GM21529 (cell line): ENCODE measurements at regions not wholly inside any gene's neighbourhood (a gene's known extent, or its start where the extent isn't known, plus 50 kb on each side); places are given as distances from the start of the nearest gene placed in this dataset.
"Not testable (repeated sequence)": the region's sequence is repeated elsewhere in the genome, so short reads cannot be mapped to it uniquely, and the experiment has no call there.

Source experiments
- ATAC-seq: cut with Tn5 transposase; IDR thresholded peaks from one replicate; pipeline ENCODE4 v1.9.1; 2021; ENCODE audit not compliant: unreplicated experiment

DNA sequence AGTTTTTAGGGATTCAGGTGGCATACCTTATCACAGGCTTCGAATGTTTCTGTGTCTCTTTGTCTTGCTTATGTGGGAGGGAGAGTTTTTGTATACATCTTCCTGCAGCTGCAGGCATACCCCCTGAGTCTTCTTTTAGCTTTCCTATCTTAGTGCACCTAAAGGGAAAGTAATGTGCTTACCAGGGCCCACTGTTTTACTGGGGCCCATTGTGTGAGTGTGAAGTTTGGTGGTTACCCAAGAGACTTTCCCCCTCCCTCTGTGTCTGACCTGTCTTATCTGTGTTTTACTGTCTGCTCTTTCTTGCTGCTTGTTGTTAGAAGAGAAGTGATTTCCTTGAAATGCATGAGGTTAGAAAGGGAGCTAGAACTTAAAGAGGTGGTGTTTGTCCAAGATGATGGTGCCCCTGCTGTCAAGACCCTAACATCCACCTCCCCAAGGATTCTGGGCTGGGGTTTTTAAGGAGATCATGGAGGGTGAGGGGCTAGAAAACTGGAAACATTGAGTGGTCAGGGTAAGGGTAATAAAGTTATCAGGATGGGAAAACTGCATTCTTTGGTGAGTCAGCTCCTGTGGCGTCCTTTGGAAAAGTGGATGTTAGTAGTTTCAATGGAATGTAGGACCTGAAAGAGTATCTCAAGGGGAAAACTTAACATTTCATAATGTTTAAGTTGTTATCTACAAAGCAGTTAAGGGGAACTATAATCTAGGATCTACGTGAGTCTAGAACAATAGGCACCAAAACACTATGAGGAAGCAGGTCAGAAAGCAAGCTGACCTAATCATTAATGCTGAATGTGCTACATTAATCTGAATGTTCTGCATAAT, 583.5 kb upstream of the TUSC1 start:
- no peak for ATAC-seq

DNA sequence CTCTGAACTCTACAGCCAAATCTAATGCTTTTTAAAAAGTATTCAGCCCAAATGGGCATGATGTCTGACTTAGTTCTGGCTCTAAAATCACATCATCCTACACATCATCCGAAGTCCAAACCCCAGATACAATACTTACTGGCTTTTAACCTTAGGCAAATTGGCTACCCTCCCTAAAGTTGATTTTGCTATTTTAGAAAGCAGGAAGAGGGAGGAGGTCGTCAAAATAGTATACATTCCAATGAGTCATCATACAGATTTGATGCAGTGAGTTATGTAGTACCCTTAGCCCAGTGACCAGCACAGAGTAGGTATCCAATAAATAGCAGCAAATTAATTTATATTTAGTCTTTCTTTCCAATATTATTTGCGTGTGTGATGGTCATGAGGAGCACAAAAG, 582.0 kb upstream of the TUSC1 start:
- no peak for ATAC-seq

DNA sequence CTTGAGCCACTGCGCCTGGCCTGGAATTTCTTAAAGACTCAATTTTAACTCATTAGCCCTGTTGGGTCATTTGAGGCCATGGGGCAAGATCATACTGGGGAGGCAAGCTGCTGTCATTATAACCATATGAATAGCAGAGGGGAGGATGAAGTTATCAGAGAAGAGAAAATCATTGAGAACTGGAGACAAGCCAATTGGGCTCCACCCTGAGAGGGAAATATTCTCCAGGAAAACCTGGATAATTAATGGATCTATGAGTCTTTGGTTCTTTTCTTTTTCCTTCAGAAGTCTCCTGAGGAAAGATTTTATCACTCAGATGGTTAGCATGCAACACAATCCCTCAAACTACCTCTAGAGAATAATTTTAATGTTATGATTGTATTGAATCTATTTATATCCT, 569.6 kb upstream of the TUSC1 start:
- ATAC-seq = no peak

DNA sequence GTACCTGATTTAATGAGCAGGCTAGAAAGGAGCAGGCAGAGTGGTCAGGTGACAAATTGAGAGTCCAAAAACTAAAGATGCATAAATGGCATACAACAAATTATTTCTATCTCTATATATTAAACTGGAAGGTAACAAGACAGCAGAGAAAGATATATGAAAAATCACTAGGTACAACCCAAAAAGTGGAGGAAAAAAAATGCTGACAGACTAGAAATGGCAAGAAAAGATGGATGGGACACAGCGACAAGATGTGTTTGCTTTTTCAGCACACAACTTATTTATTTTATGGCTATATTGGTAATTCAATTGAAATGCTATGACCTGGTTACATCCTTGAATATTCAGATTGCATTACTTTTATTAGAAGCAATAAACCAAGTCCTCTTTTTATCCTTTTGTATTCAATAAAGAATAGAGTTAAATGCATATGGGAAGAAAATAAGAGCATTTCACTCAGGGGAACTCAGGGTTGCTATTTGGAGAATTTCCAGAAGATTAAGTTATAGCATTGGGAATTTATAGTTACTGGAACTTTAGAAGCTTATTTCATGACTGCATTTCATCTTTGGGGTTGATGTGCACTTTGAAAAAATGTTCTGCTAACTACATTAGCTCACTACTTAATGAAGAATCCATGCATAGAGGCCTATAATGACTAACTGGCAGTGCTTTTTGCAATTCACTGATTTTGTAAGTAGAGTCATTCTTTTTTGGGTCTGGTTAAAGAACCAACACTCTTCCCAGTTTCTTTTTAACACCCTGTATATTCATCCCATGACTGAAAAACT, 566.6 kb upstream of the TUSC1 start:
- ATAC-seq = no peak

DNA sequence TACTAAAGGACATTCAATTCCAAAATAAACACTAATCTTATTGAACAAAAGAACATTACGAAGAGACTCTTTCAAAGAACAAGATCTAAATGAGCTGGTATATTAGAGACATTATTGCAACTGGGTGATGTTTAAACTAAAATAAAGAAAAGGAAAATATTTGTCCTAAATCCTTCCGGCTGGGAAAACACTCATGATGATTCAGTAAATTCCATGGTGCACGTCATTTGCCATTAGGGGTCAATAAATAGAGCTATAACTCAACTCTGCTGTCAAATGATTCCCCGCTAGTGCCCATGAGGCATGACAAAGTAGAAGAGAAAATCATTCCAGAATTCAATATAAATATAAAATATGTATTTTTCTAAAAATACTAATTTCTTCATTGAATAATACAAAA, 565.5 kb upstream of the TUSC1 start:
- no peak for ATAC-seq

DNA sequence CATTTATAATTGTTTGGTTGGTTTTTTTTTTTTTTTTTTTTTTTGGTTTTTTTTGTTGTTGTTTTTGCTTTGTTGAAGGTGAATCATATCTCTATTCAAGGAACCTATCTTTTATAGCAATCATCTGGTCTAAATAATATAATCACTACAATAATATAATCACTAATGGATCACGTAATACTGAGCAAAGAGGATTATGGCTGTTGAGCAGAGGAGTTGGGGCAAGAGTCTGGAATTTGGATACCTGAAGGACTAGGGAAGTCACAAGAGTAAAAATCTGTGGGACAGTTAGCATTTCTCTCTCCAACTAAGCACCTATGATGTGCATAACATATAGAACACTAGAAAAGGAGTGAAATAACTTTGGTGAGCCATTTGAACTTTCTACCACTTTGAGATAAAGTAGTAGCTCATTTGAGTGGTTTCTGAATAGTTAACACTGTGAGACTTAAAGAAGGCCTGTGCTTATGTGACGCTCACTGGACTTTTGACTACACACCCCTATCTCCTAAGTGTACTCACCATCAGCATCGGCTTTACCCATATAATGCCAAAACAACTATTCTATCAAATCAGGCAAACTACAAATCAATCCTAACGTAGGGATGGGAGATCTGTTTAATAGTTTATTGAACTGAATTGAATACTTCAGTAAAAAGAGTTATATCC, 564.9 kb upstream of the TUSC1 start:
- ATAC-seq = no peak

DNA sequence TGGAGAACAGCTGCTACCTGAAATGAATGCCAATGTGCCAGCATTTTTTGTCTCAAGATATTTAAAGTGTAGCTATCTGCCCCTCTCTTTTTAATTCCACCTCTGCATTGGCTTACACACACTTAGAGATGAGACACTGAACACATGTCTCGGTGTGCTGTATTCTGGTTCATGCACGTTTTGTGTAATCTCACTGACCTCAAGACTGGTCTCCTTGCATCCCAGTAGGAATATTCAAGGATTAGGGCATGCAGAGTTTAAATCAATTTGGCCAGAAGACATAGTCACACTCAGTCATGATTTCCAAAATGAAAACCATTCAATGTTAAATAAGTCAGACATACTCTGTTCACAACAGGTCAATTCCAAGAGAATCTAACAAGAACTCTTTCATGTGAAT, 561.8 kb upstream of the TUSC1 start:
- ATAC-seq = no peak

DNA sequence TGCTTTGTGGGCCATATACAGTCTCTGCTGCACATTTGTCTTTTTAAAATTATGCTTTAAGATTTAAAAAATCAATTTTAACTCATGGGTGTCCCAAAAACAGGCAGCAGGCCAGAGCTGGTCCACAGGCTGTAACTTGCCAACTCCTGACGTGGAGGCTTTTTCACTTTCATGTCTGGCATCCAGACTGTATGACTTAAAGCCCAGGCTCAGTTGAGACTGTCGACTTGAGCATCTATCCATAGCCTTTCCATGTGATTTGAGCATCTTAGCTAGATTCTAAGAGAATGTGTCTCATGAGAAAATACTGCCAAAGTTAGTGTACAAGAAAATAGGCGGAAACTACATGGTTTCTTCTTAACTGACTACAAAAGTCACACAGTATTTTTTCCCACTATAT, 559.0 kb upstream of the TUSC1 start:
- no peak for ATAC-seq

DNA sequence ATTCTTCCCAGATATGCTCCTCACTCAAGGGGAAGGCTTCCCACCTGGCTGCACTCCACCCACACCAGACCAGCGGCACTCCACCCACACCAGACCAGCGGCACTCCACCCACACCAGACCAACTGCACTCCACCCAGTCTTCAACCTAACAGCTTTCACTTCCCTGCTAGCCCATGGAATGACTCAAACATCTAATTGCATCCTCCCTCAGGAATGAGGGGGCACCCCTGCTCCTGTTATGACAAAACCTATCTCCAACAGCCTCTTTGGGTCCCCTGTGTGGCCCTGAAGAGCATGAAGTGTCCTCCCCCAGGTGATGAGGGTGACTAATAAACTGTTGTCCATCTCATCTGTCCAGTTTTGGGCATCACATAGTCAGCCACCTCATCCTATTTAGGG, 556.6 kb upstream of the TUSC1 start:
- no peak for ATAC-seq

DNA sequence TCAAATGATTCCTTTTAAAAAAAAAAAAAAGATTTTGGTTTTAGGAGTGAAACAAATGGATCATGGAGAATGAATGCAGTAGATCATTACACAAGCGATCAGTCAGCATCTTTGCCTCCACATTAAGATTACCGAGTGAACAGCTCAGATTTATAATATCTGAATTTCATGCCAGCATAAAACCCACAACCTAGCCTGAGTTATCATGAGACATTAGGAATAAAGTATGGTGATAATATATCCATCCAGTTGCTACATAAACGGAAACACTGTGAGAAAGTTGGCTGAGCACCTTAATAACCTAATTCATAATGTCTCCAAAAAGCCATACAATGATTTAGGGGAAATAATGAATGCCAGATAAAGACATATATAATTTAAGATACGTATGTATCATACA, 553.1 kb upstream of the TUSC1 start:
- no peak for ATAC-seq

DNA sequence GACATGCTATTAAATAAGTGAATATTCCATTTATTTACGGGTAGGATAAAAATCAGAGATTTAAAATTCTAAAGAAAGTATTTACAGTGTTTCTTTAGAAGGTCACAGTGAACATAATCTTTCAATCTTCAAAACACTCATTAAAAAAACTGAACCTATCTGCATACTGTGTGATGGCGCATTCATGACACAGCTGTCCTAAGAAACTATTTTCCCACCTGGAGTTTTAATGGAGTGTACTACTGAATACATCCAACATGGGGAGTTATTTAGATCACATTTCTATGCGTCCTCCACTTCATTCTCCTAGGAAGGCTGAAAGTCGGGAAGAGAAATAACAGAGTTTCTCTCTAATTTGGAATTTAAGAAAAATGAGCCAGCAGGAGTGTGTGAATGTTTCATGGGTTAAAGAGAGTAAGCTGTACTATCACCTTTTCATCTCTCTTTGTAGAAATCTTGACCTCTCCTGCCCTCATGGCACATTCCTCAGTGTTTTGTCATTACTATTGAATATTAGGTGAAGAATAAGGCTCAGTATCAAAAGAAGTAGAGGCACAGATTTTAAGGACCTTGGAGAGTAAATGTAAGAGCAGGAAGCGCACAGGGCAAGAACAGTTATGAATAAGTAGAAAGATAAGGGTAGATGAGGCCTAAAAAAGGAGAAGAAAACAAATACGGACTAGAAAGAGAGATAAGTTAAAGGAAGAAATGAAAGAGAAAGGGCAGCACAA, 551.2 kb upstream of the TUSC1 start:
- ATAC-seq = no peak

DNA sequence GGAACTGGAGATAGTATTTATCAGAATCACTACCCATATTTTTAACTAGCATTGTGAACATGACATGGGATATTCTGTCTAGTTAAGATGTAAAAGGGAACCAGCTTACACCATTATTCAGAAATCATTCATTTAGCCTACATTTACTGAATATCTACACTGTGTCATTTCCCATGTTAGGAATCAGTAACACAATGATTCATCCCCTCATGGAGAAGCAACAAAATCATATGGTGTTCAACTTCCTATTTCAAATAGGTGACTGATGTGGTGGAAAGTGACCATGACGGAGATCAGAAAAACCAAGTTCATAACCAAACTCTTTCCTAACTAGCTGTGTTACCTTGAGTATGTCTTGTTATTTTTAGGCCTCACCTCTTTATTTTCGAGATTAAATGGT, 550.0 kb upstream of the TUSC1 start:
- no peak for ATAC-seq

DNA sequence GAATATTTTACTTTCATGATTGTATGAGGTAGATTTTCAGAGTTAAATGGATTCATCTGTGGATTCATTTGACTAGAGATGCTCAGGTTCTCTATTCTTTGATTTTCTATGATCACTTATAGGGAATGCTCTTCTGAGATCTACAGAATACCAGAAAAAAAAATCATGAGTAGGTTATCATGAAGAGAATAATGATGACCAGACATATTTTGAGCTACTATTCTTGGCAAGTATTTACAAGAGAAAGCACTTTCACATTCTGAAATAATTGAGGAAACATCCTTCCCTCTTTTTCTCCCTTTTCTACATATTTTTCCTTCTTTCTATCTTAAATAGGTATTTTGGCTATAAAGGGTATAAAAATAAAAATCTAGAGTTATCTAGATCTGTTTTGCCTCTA, 543.0 kb upstream of the TUSC1 start:
- ATAC-seq = no peak

DNA sequence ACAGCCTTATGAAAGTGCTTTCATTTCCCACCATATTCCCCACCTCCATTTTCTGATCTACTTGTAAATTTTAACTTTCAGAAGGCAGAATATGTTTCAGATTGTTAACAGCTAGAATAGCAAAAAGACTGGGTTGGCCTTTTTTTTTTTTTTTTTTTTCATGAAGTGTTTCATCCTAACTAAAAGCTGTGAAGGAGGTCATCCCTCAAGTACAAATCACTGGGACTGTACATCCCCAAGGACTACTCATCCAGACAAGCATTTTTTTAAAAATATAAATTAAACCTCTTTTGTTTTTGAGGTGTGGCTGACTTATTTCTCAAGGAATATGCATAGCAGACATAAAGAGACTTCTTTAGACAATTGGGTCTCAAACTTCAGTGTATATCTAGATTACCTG, 542.1 kb upstream of the TUSC1 start:
- no peak for ATAC-seq

DNA sequence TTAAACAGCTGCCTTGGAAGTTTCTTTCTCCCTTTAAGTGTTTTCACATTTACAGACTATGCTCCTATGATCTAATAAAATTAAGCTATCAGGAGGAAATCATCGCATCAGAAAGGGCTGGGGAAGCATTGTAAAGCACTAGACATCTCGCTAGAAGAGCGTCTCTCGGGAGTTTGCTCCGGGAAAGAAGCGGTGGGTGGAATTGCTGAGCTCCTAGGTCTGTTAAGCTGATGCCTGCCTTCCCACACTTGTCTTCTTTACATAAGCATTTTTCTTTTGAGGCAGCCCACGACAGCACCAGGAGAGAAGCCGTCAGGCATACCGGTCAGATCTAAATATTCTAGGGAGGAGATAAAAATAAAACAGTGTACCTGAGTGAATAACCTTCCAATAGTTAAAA, 541.7 kb upstream of the TUSC1 start:
- ATAC-seq = no peak

DNA sequence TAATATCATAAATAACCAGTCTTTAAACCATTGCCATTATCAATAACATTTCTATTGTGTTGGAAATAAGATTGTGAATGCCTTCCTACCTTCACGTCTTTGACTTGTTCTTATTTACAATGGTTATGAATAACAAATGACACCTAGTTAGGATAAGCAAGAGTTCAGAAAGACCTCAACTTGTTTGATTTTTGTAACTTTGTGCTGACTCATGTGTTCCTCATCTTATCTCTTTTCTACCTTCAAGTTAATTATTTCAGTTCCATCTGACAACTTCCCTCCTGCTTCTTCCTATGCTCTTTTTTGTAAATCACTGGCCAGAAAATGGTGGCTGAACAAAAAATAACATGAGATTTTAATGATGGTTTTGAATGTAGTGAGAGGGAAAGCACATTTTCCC, 538.5 kb upstream of the TUSC1 start:
- no peak for ATAC-seq

DNA sequence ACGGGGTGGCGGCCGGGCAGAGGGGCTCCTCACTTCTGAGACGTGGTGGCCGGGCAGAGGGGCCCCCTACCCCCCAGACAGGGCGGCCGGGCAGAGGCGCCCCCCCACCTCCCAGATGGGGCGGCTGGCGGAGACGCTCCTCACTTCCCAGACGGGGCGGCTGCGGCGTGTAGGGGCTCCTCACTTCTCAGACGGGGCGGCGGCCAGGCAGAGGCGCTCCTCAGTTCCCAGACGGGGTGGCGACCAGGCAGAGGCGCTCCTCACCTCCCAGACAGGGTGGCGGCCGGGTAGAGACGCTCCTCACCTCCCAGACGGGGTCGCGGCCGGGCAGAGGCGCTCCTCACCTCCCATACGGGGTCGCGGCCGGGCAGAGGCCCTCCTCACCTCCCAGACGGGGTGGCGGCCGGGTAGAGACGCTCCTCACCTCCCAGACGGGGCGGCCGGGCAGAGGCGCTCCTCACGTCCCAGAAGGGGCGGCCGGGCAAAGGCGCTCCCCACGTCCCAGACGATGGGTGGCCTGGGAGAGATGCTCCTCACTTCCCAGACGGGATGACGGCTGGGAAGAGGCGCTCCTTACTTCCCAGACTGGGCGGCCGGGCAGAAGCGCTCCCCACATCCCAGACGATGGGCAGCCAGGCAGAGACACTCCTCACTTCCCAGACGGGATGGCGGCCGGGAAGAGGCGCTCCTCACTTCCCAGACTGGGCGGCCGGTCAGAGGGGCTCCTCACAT, 536.6 kb upstream of the TUSC1 start:
- not testable (repeated sequence) for ATAC-seq

DNA sequence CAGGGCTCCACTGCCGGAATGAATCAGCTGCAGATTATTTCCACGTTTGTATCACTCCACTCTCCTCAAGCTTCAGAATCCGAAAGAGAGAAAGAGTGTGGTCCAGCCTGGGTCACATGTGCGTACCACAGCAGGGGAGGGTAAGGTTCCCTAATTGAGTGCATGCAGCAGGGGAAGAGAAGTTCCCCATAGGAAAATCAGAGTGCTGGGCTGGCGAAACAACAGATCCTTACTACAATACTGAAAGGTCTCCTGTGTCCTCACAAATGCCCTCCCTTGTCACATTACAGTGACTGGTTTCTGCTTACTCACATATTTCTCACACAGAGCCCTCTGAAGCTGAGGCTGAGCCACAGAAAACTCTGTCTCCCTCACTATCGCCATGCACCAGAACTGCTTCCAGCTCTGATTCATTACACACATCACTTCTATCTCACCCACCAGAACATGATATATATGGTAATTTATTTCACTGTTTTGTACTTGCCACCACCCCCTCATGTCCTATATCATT, 532.2 kb upstream of the TUSC1 start:
- ATAC-seq = no peak

DNA sequence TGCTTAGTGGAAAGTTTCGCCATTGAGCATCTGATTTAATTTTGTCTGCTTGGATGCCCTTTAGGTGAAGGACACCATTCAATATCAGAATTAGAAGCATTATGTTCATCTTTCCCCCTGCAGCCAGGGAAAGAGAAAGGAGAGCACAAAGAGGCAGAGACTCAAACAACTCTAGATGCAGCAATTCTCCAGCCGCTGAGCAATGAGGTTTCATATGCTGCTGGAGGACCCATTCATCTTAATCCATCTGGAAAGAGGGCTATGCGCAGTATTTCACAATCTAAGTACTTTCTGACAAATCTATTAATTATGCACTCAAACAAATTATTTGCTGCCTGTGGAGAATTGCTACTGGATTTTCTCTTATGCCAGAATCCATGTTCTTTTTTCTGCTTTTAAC, 527.0 kb upstream of the TUSC1 start:
- ATAC-seq = no peak

DNA sequence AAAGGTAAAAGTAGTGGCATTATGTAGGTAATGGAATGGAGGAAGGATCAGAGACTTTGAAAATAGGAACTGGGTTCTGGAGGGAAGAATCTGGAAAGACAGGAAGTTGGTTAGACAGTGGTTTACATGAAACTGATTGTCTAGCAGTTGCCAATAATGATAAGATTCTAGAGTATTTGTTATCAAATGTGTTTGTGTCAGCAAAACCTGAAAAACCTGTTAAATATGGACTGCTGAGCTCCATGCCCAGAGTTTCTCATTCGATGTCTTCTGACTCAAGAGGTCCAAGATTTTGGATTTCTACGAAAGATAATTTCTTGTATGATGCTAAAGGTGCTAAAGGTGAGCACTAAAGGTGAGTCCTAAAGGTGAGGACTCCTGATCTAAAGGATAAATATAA, 515.0 kb upstream of the TUSC1 start:
- ATAC-seq = no peak
